K562 (cell line): ENCODE measurements at regions not wholly inside any gene's neighbourhood (a gene's known extent, or its start where the extent isn't known, plus 50 kb on each side); places are given as distances from the start of the nearest gene placed in this dataset.

Experiments used
- ATAC-seq: fragments of 200-7000 bp; cut with Tn5 transposase; 3 replicates; pipeline ENCODE4 v1.9.1; 2020; ENCODE audit warnings: moderate library complexity
- BruUV-seq: library from RNA; stranded (reverse); fragments of 400-500 nt; replicated peaks from 2 replicates; lab custom pipeline; 2021; lab: Mats Ljungman, UMichigan
- CTCF ChIA-PET: fragments of 300-600 bp; formaldehyde crosslinking; extraction: SDS; loops from one replicate; lab custom pipeline; 2021; ENCODE audit warnings: low intra/inter-chr PET ratio; lab: Yijun Ruan, JAX
- POLR2A ChIA-PET: fragments of 300-600, 350-650 bp; sonication (Branson Sonifier 250); formaldehyde crosslinking; extraction: SDS; loops from one replicate; lab custom pipeline; 2021; ENCODE audit warnings: antibody characterized with exemption, inconsistent platforms; lab: Yijun Ruan, JAX
- DNase-seq, 4 experiments: peaks; one replicate each; pipeline versions ENCODE4 v3.0.0 to v3.0.0-alpha.2; 2011 to 2018; ENCODE audit warnings: low spot score in 3 of 4, mixed read lengths in 3 of 4; ENCODE audit errors: extremely low read depth in 1 of 4
- FAIRE-seq: peaks from 2 replicates; lab custom pipeline; 2011; peaks lifted over from hg19 to GRCh38; lab: Jason Lieb, UNC
- H2AFZ ChIP-seq: 2 replicates; pipeline ENCODE4 v1.6.0; 2011; ENCODE audit warnings: low read depth, low read length, control low read depth, inconsistent platforms
- H3K27ac ChIP-seq: fragments of 200-600 bp; 3 replicates; pipeline ENCODE4 v1.8.0; 2011; ENCODE audit warnings: low read depth, mild to moderate bottlenecking, control low read depth, inconsistent platforms, low read length, moderate library complexity, mixed read lengths; ENCODE audit errors: extremely low read depth
- H3K27me3 ChIP-seq, 2 experiments: fragments of 300-600 bp in 1 of 2; 2 replicates in 1 of 2; 3 replicates in 1 of 2; pipeline versions ENCODE4 v1.6.0 to v1.8.0; 2011; ENCODE audit warnings: inconsistent platforms in 2 of 2, low read length in 2 of 2, mild to moderate bottlenecking in 1 of 2, mixed read lengths in 1 of 2, moderate library complexity in 1 of 2; ENCODE audit not compliant: control insufficient read depth in 2 of 2, insufficient read depth in 2 of 2
- H3K36me3 ChIP-seq: fragments of 300-600 bp; 3 replicates; pipeline ENCODE4 v1.8.0; 2011; ENCODE audit warnings: mild to moderate bottlenecking, low read length, inconsistent platforms; ENCODE audit not compliant: control insufficient read depth, insufficient read depth
- H3K4me1 ChIP-seq, 2 experiments: fragments of 200-600 bp in 1 of 2; replicated peaks in 1 of 2; 2 replicates in 1 of 2; 3 replicates in 1 of 2; pipeline versions ENCODE4 v1.5.1 to v1.8.0; 2011; ENCODE audit warnings: inconsistent platforms in 2 of 2, low read length in 2 of 2, mild to moderate bottlenecking in 1 of 2, mixed read lengths in 1 of 2, moderate library complexity in 1 of 2; ENCODE audit not compliant: control insufficient read depth in 2 of 2, insufficient read depth in 2 of 2
- H3K4me2 ChIP-seq: 2 replicates; pipeline ENCODE4 v1.6.1; 2011; ENCODE audit warnings: low read length, control low read depth, inconsistent platforms, mixed read lengths; ENCODE audit not compliant: insufficient read depth
- H3K4me3 ChIP-seq: fragments of 200-600 bp; sonication (generic), shearing (Covaris generic); 2 replicates; pipeline ENCODE4 v1.5.1; 2016; ENCODE audit warnings: control low read depth, inconsistent platforms
- H3K79me2 ChIP-seq: fragments of 200-600 bp; 3 replicates; pipeline ENCODE4 v1.8.0; 2011; ENCODE audit warnings: low read length, inconsistent platforms; ENCODE audit not compliant: control insufficient read depth, insufficient read depth
- H3K9ac ChIP-seq, 2 experiments: 2 replicates each; pipeline versions ENCODE4 v1.6.0 to v1.6.1; 2011; ENCODE audit warnings: low read depth in 2 of 2, low read length in 2 of 2, control low read depth in 1 of 2, inconsistent platforms in 1 of 2, mild to moderate bottlenecking in 1 of 2, mixed read lengths in 1 of 2; ENCODE audit not compliant: insufficient read depth in 1 of 2
- H3K9me1 ChIP-seq: one replicate; pipeline ENCODE4 v1.6.0; 2011; ENCODE audit warnings: inconsistent platforms, mild to moderate bottlenecking, low read length, moderate library complexity; ENCODE audit not compliant: control insufficient read depth, insufficient read depth
- H3K9me3 ChIP-seq: replicated peaks from 2 replicates; pipeline ENCODE4 v1.5.1; 2011; ENCODE audit warnings: low read depth, low read length, inconsistent platforms; ENCODE audit not compliant: control insufficient read depth, insufficient read depth
- H4K20me1 ChIP-seq: replicated peaks from 2 replicates; pipeline ENCODE4 v1.6.1; 2011; ENCODE audit warnings: low read length, inconsistent platforms, mixed read lengths; ENCODE audit not compliant: control insufficient read depth, insufficient read depth
- BDP1 ChIP-seq: IDR thresholded peaks from 3 replicates; pipeline ENCODE4 v1.6.1; 2011; ENCODE audit not compliant: insufficient read length, insufficient read depth
- CREB3L1 ChIP-seq: fragments of 450-650 bp; IDR thresholded peaks from 2 replicates; pipeline ENCODE4 v1.6.1; 2014; ENCODE audit warnings: low read depth, mild to moderate bottlenecking, moderate library complexity, borderline replicate concordance
- E2F1 ChIP-seq: sonication (generic); formaldehyde crosslinking; IDR thresholded peaks from 2 replicates; pipeline ENCODE4 v1.8.1; 2023; ENCODE audit warnings: mild to moderate bottlenecking, missing genetic modification reagents, moderate library complexity
- E2F4 ChIP-seq: sonication (generic); formaldehyde crosslinking; IDR thresholded peaks from 2 replicates; pipeline ENCODE4 v1.8.0; 2022; ENCODE audit warnings: mild to moderate bottlenecking, low read depth, missing genetic modification reagents
- JUND ChIP-seq, 2 experiments: IDR thresholded peaks; 2 replicates in 1 of 2; 3 replicates in 1 of 2; pipeline ENCODE4 v1.6.1; 2011; ENCODE audit warnings: borderline replicate concordance in 2 of 2, low read depth in 2 of 2, low read length in 2 of 2, improper control_type of control experiment in 1 of 2, missing biosample characterization in 1 of 2, missing genetic modification characterization in 1 of 2, missing genetic modification reagents in 1 of 2
- NBN ChIP-seq: fragments of 450-650 bp; IDR thresholded peaks from 2 replicates; pipeline ENCODE4 v1.6.1; 2016; ENCODE audit warnings: low read depth, mild to moderate bottlenecking
- PYGO2 ChIP-seq: fragments of 450-650 bp; IDR thresholded peaks from 2 replicates; pipeline ENCODE4 v1.6.1; 2016; ENCODE audit warnings: mild to moderate bottlenecking, missing genetic modification characterization, moderate library complexity, missing compliant biosample characterization
- SMARCC2 ChIP-seq: fragments of 450-650 bp; IDR thresholded peaks from 2 replicates; pipeline ENCODE4 v1.6.1; 2017; ENCODE audit warnings: antibody characterized with exemption, moderate library complexity, mild to moderate bottlenecking, low read depth
- TCFL5 ChIP-seq: fragments of 250-450 bp; sonication (Bioruptor Pico); conservative IDR thresholded peaks from 2 replicates; pipeline ENCODE4 v1.6.1; 2021; ENCODE audit warnings: mild to moderate bottlenecking, moderate library complexity, matching md5 sums
- TRIM24 ChIP-seq, 2 experiments: fragments of 450-650 bp; IDR thresholded peaks; 2 replicates each; pipeline ENCODE4 v1.6.1; 2016
- ZBTB9 ChIP-seq: fragments of 450-650 bp; formaldehyde crosslinking; IDR thresholded peaks from 2 replicates; pipeline ENCODE4 v1.4.0; 2020; ENCODE audit warnings: mild to moderate bottlenecking, moderate library complexity
- ZNF197 ChIP-seq: fragments of 200-800 bp; sonication (Bioruptor generic); IDR thresholded peaks from 2 replicates; pipeline ENCODE4 v1.6.1; 2016; ENCODE audit warnings: low read depth, missing genetic modification characterization, missing compliant biosample characterization
- ZNF263 ChIP-seq: sonication (generic); formaldehyde crosslinking; IDR thresholded peaks from 2 replicates; pipeline ENCODE4 v1.8.0; 2022; ENCODE audit warnings: mild to moderate bottlenecking, missing genetic modification reagents, borderline replicate concordance
- ZNF639 ChIP-seq, 2 experiments: fragments of 200-800 bp in 1 of 2; sonication (Bioruptor generic) in 1 of 2; sonication (generic) in 1 of 2; formaldehyde crosslinking in 1 of 2; IDR thresholded peaks in 1 of 2; conservative IDR thresholded peaks in 1 of 2; 2 replicates each; pipeline versions ENCODE4 v1.5.0 to v1.6.1; 2016 to 2020; ENCODE audit warnings: missing compliant biosample characterization in 1 of 2, missing genetic modification characterization in 1 of 2, missing genetic modification reagents in 1 of 2
- ZNF696 ChIP-seq: fragments of 250-450 bp; sonication (Bioruptor Pico); conservative IDR thresholded peaks from 2 replicates; pipeline ENCODE4 v1.4.0; 2020; ENCODE audit warnings: mild to moderate bottlenecking, moderate library complexity
- WGBS: fragments of 100-300 bp; shearing (Covaris generic); methylation state at CpG from one replicate; pipeline ENCODE4 v1.1.6; 2016; ENCODE audit warnings: low coverage, mixed read lengths; ENCODE audit not compliant: insufficient coverage; ENCODE audit errors: missing lambda C conversion rate; 5-methylcytosine and 5-hydroxymethylcytosine counted together
- in situ Hi-C: fragments of 300-500 bp; cut with MboI; formaldehyde crosslinking; loops from 4 replicates; pipeline ENCODE4 v1.15.0; 2018; ENCODE audit warnings: inconsistent platforms, mixed read lengths
- intact Hi-C: fragments of 100-400 bp; cut with micrococcal nuclease; formaldehyde crosslinking; loops from 2 replicates; pipeline ENCODE4 v1.14.2; 2022

GRCh38 chr9:11833056-11833455 lies 860.1 kb upstream of the TYRP1 start (continued):
- TF ChIP-seq ZNF639 (CRISPR knock-in tag; conservative IDR thresholded peaks at IDR 0.05 in 1 of 2, IDR thresholded peaks at IDR 0.05 in 1 of 2) (no peak), SMARCC2 (no peak), CREB3L1 (no peak)

- Histone ChIP-seq H3K9ac (no peak overlapping the region), H3K4me3 (no peak overlapping the region), H3K9me3 (no peaks in the 10 kb centered on the region), H3K36me3 (no peaks in the 10 kb centered on the region), H3K4me2 (no peak overlapping the region), H3K4me1 (no peaks in the 10 kb centered on the region), H3K79me2 (no peaks in the 10 kb centered on the region), H2AFZ (no peak overlapping the region), H3K9me1 (no peaks in the 10 kb centered on the region), H3K27ac (no peak overlapping the region), H3K27me3 (no peaks in the 10 kb centered on the region), H4K20me1 (no peaks in the 10 kb centered on the region)
- no peak for ATAC-seq
- no peak for DNase-seq
- in situ Hi-C loops = no loop called here
- POLR2A ChIA-PET = no interaction called here
- intact Hi-C loops = no loop called here
- WGBS = 0% methylated on average over 1 of the region's 1 CpG
- BruUV-seq = no TSS peak
- CTCF ChIA-PET = no interaction called here
- no peak for FAIRE-seq
- no peak for TF ChIP-seq JUND (IDR thresholded peaks at IDR 0.05; ENCODE audit: borderline replicate concordance, low read depth, low read length)
- no peak for TF ChIP-seq JUND (tag; IDR thresholded peaks at IDR 0.05; ENCODE audit: borderline replicate concordance, low read depth, low read length)
- TF ChIP-seq TCFL5 (CRISPR knock-in tag) = no peak
- TF ChIP-seq E2F4 = no peak
- no peak for TF ChIP-seq E2F1 (CRISPR knock-in tag)
- TF ChIP-seq PYGO2 (tag) = no peak
- no peak for TF ChIP-seq ZBTB9 (CRISPR knock-in tag)
- TF ChIP-seq ZNF263 (CRISPR knock-in tag) = no peak
- TF ChIP-seq NBN = no peak
- no peak for TF ChIP-seq ZNF696 (CRISPR knock-in tag)
- TF ChIP-seq BDP1 = no peak
- no peak for TF ChIP-seq TRIM24 (IDR thresholded peaks at IDR 0.05)
- TF ChIP-seq ZNF197 (CRISPR knock-in tag) = no peak
Observed at GRCh38 chr9:11868795-11869194, 824.4 kb upstream of the TYRP1 start.
